IPS-20b (cell line): ENCODE measurements at regions not wholly inside any gene's neighbourhood (a gene's known extent, or its start where the extent isn't known, plus 50 kb on each side); places are given as distances from the start of the nearest gene placed in this dataset.
"Not testable (repeated sequence)": the region's sequence is repeated elsewhere in the genome, so short reads cannot be mapped to it uniquely, and the experiment has no call there.

ENCODE experiments used
- H3K27ac ChIP-seq: one replicate; pipeline ENCODE4 v1.5.1; 2013; ENCODE audit warnings: low read length
- H3K27me3 ChIP-seq: 2 replicates; pipeline ENCODE4 v1.6.1; 2013; ENCODE audit warnings: mild to moderate bottlenecking, low read length, inconsistent platforms; ENCODE audit not compliant: insufficient read depth
- H3K36me3 ChIP-seq: 2 replicates; pipeline ENCODE4 v1.6.1; 2013; ENCODE audit warnings: low read depth, mild to moderate bottlenecking, inconsistent platforms, low read length, moderate library complexity; ENCODE audit not compliant: insufficient read depth
- H3K4me1 ChIP-seq: 2 replicates; pipeline ENCODE4 v1.6.1; 2013; ENCODE audit warnings: mild to moderate bottlenecking, control low read depth, inconsistent platforms, low read length, moderate library complexity; ENCODE audit not compliant: insufficient read depth
- H3K4me3 ChIP-seq: 2 replicates; pipeline ENCODE4 v1.5.1; 2013; ENCODE audit warnings: mild to moderate bottlenecking, low read length, inconsistent platforms
- H3K9ac ChIP-seq: 2 replicates; pipeline ENCODE4 v1.6.1; 2013; ENCODE audit warnings: low read depth, mild to moderate bottlenecking, inconsistent platforms, low read length, moderate library complexity
- H3K9me3 ChIP-seq: 2 replicates; pipeline ENCODE4 v1.6.1; 2013; ENCODE audit warnings: mild to moderate bottlenecking, low read depth, low read length, inconsistent platforms; ENCODE audit not compliant: insufficient read depth

DNA sequence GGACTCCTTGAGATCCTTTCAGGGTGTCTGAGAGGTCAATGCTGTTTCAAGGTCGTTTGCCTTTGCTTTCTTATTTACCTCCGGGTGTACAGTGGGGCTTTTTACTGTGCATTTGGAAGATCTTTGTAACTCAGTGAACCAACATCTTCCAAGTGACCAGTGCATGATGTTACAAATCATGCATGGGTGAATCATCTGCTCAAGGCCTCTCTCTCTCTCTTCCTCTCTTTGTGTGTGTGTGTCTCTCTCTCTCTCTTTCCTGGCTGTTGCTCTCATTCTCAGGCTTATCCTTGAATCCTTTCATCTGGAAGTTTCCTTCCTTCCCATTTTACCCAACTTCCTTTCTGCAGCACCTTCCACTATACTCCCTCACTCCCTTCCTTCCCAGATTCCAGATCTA lies 96.1 kb downstream of the TRIM43 start:
- H3K9me3 ChIP-seq, H3K4me1 ChIP-seq, H3K4me3 ChIP-seq, H3K36me3 ChIP-seq, H3K27me3 ChIP-seq, H3K27ac ChIP-seq, H3K9ac ChIP-seq: not testable (repeated sequence)

GRCh38 chr2:95691210-95691609 lies 99.4 kb downstream of the TRIM43 start:
- H3K4me1 ChIP-seq, H3K4me3 ChIP-seq, H3K9ac ChIP-seq, H3K36me3 ChIP-seq, H3K27ac ChIP-seq, H3K9me3 ChIP-seq, H3K27me3 ChIP-seq: not testable (repeated sequence)

GRCh38 chr2:95693071-95693846 lies 101.5 kb downstream of the TRIM43 start:
- not testable (repeated sequence) for H3K4me1 ChIP-seq, H3K4me3 ChIP-seq, H3K9me3 ChIP-seq, H3K36me3 ChIP-seq, H3K9ac ChIP-seq, H3K27ac ChIP-seq
- peaks cover 14% of the 10 kb centered on the region; the same call in 1 of the 2 replicates for H3K27me3 ChIP-seq

- Histone ChIP-seq H3K27me3 (peaks cover 14% of the 10 kb centered on the region; the same call in 1 of the 2 replicates), H3K4me1 (no peaks in the 10 kb centered on the region), H3K27ac (no peak overlapping the region), H3K9me3 (no peaks in the 10 kb centered on the region), H3K9ac (no peak overlapping the region), H3K4me3 (no peak overlapping the region), H3K36me3 (no peaks in the 10 kb centered on the region)
Measured at GRCh38 chr2:95695613-95696012, 103.8 kb downstream of the TRIM43 start.

DNA sequence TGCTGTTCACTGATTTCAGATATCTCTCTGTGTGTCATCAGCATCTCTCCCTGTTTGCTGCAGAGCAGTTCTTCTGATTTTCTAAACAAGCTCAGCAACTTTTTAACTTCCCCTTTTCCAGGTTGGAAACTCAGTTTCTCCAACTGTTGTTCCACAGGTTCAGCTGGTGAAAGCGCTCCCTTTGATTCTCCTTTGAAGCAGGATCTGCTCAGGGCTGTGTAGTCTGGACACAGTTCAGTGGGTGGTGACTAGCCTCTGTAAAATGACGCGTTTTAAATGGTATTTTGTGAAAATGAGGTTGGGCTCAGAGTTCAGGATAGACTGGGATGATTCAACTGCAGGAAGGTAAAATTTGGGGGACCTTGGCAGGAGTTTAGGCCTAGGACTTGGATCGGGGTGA lies 106.3 kb downstream of the TRIM43 start:
- no peaks in the 10 kb centered on the region for H3K36me3 ChIP-seq

GRCh38 chr2:95699201-95700184 lies 107.7 kb downstream of the TRIM43 start:
- H3K4me1 ChIP-seq, H3K27ac ChIP-seq, H3K9ac ChIP-seq, H3K4me3 ChIP-seq, H3K36me3 ChIP-seq, H3K9me3 ChIP-seq: not testable (repeated sequence)
- H3K27me3 ChIP-seq: peaks cover 14% of the 10 kb centered on the region; the same call in 1 of the 2 replicates

More for the DNA sequence above, 106.3 kb downstream of the TRIM43 start:
- Histone ChIP-seq H3K4me1 (no peaks in the 10 kb centered on the region), H3K27me3 (peaks cover 14% of the 10 kb centered on the region; the same call in 1 of the 2 replicates), H3K9me3 (no peaks in the 10 kb centered on the region), H3K9ac (no peak overlapping the region), H3K4me3 (no peak overlapping the region), H3K27ac (no peak overlapping the region)

- Histone ChIP-seq H3K27ac (no peak overlapping the region), H3K4me1 (no peaks in the 10 kb centered on the region), H3K27me3 (peaks cover 14% of the 10 kb centered on the region; the same call in 1 of the 2 replicates), H3K9ac (no peak overlapping the region), H3K36me3 (no peaks in the 10 kb centered on the region), H3K9me3 (no peaks in the 10 kb centered on the region), H3K4me3 (no peak overlapping the region)
Measured at GRCh38 chr2:95700519-95700918, 108.7 kb downstream of the TRIM43 start.

GRCh38 chr2:95702471-95702870 lies 110.7 kb downstream of the TRIM43 start:
- no peak overlapping the region for H3K27ac ChIP-seq
- H3K27me3 ChIP-seq: no peaks in the 10 kb centered on the region
- H3K4me3 ChIP-seq: no peak overlapping the region
- H3K9me3 ChIP-seq: no peaks in the 10 kb centered on the region
- no peaks in the 10 kb centered on the region for H3K36me3 ChIP-seq
- no peaks in the 10 kb centered on the region for H3K4me1 ChIP-seq
- H3K9ac ChIP-seq: no peak overlapping the region

DNA sequence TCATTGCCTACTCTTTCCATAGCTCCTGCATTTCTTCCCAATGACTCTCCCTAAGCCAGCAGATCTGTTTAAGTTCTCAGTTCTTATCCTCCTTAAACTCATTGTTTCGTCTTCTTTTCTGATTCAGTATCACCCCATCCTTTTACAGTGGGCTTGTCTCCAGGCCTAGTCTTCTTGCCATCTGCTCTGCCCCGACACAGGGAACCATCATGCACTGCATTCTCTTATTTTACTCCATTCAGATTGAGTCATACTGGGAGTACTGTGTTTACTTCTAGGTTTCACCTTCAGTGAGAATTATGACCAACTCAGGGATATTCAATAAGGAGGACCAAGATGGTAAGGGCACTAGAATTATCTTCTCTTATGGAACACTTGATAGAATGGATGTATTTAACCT lies 115.4 kb downstream of the TRIM43 start:
- not testable (repeated sequence) for H3K4me1 ChIP-seq, H3K4me3 ChIP-seq, H3K27ac ChIP-seq, H3K27me3 ChIP-seq, H3K9ac ChIP-seq, H3K36me3 ChIP-seq, H3K9me3 ChIP-seq

DNA sequence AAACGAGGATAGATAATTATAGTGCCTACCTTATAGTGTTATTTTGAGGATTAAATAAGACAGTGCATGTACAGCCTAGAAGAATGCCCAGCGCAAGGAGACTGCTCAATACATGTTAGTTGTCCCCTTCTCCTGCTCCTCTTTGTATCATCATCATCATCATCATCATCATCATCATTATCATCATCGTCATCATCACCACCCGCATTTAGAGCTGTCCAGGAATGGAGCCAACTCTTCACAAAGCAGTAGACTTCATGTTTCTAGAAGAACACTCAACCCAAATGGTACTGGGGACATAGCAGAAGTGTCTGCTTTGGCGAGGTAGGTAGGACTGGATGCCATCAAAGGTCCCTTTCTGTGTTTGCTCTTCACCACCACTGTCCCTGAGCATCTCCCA lies 116.0 kb downstream of the TRIM43 start:
- Histone ChIP-seq H3K9ac (no peak overlapping the region), H3K36me3 (no peaks in the 10 kb centered on the region), H3K27me3 (peaks cover 5% of the 10 kb centered on the region; the same call in 1 of the 2 replicates), H3K4me3 (no peak overlapping the region), H3K9me3 (no peaks in the 10 kb centered on the region; the same call in 1 of the 2 replicates), H3K27ac (no peak overlapping the region), H3K4me1 (no peaks in the 10 kb centered on the region)

- Histone ChIP-seq H3K4me1 (no peaks in the 10 kb centered on the region; the same call in 1 of the 2 replicates), H3K4me3 (no peak overlapping the region), H3K36me3 (no peaks in the 10 kb centered on the region), H3K27ac (no peak overlapping the region), H3K9ac (no peak overlapping the region), H3K9me3 (no peaks in the 10 kb centered on the region; the same call in 1 of the 2 replicates), H3K27me3 (peaks cover 5% of the 10 kb centered on the region; the same call in 1 of the 2 replicates)
Measured at GRCh38 chr2:95709831-95710230, 118.0 kb downstream of the TRIM43 start.
